PC-9 (cell line): ENCODE measurements at regions not wholly inside any gene's neighbourhood (a gene's known extent, or its start where the extent isn't known, plus 50 kb on each side); places are given as distances from the start of the nearest gene placed in this dataset.

Experiments used
- BruUV-seq: library from RNA; stranded (reverse); fragments of 400-500 nt; replicated peaks from 2 replicates; lab custom pipeline; 2021; lab: Mats Ljungman, UMichigan
- CTCF ChIA-PET: fragments of 300-600 bp; sonication (Branson Sonifier 250); formaldehyde crosslinking; loops from one replicate; lab custom pipeline; 2022; ENCODE audit warnings: antibody characterized with exemption; lab: Charles Lee
- POLR2A ChIA-PET: fragments of 300-600 bp; sonication (Branson Sonifier 250); formaldehyde crosslinking; loops from one replicate; lab custom pipeline; 2022; ENCODE audit warnings: antibody characterized with exemption; ENCODE audit not compliant: unreplicated experiment; lab: Charles Lee
- DNase-seq, 2 experiments: peaks; one replicate each; pipeline versions ENCODE4 v3.0.0 to v3.0.0-alpha.2; 2015 to 2022; ENCODE audit warnings: mixed read lengths in 1 of 2
- H2AFZ ChIP-seq: fragments of 200-600 bp; sonication (generic); 2 replicates; pipeline ENCODE4 v1.8.1; 2017; ENCODE audit warnings: antibody characterized with exemption
- H3F3A ChIP-seq: fragments of 200-600 bp; sonication (generic); 2 replicates; pipeline ENCODE4 v1.8.1; 2017; ENCODE audit warnings: antibody characterized with exemption, mild to moderate bottlenecking, low read depth; ENCODE audit not compliant: insufficient read depth
- H3K27ac ChIP-seq: fragments of 200-600 bp; sonication (generic); 2 replicates; pipeline ENCODE4 v1.6.1; 2016; ENCODE audit warnings: mixed run types
- H3K27me3 ChIP-seq: fragments of 200-600 bp; sonication (generic); 2 replicates; pipeline ENCODE4 v1.6.1; 2016; ENCODE audit warnings: low read depth, mixed run types; ENCODE audit not compliant: insufficient read depth
- H3K36me3 ChIP-seq: fragments of 200-600 bp; sonication (generic); 2 replicates; pipeline ENCODE4 v1.6.1; 2016; ENCODE audit warnings: low read depth, mixed run types
- H3K4me1 ChIP-seq: fragments of 200-600 bp; sonication (generic); replicated peaks from 2 replicates; pipeline ENCODE4 v1.6.1; 2016; ENCODE audit warnings: mixed run types; ENCODE audit not compliant: insufficient read depth
- H3K4me2 ChIP-seq: fragments of 200-600 bp; sonication (generic); 2 replicates; pipeline ENCODE4 v1.6.1; 2017; ENCODE audit warnings: mixed run types
- H3K4me3 ChIP-seq: fragments of 200-600 bp; sonication (generic); 2 replicates; pipeline ENCODE4 v1.6.1; 2016; ENCODE audit warnings: mixed run types
- H3K79me2 ChIP-seq: fragments of 200-600 bp; sonication (generic); 2 replicates; pipeline ENCODE4 v1.6.1; 2017; ENCODE audit warnings: low read depth, mixed run types
- H3K9me2 ChIP-seq: fragments of 200-600 bp; sonication (generic); 2 replicates; pipeline ENCODE4 v1.8.1; 2017; ENCODE audit warnings: mild to moderate bottlenecking; ENCODE audit not compliant: insufficient read depth
- H3K9me3 ChIP-seq: fragments of 200-600 bp; sonication (generic); 2 replicates; pipeline ENCODE4 v1.8.1; 2016; ENCODE audit warnings: low read depth; ENCODE audit not compliant: insufficient read depth
- H4K20me1 ChIP-seq: fragments of 200-600 bp; sonication (generic); 2 replicates; pipeline ENCODE4 v1.8.1; 2017; ENCODE audit not compliant: insufficient read depth
- EZH2 ChIP-seq: fragments of 200-600 bp; sonication (generic); IDR thresholded peaks from 2 replicates; pipeline ENCODE4 v1.8.0; 2017; ENCODE audit warnings: antibody characterized with exemption, low read depth
- intact Hi-C: fragments of 100-400 bp; cut with micrococcal nuclease; formaldehyde crosslinking; loops from one replicate; pipeline ENCODE4 v1.10.0; 2022; ENCODE audit not compliant: unreplicated experiment
- TF ChIP-seq, protein P1 (sequence below): fragments of 200-600 bp; sonication (generic); conservative IDR thresholded peaks from 2 replicates; pipeline ENCODE4 v1.6.1; 2017; ENCODE audit warnings: mixed run types, antibody characterized with exemption, mild to moderate bottlenecking, moderate library complexity

DNA sequence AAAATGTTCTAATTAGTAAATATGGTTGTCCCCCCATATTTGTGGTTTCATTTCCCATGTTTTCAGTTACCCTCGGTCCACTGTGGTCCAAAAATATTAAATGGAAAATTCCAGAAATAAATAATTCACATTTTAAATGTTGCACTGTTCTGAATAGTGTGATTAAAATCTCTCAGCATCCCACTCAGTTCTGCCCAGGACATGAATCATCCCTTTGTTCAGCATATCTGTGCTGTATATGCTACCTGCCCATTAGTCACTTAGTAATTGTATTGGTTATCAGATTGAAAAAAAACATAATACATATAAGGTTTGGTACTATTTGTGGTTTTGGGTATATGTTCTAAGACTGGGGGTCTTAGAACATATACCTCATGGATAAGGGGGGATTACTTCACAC lies 55.1 kb upstream of the NXF3 start:
- intact Hi-C loops: no loop called here
- BruUV-seq: no TSS peak
- Histone ChIP-seq H3K4me1 (peaks cover 5% of the 10 kb centered on the region; the same call in 1 of the 2 replicates), H3K27ac (no peak overlapping the region), H3K4me3 (no peak overlapping the region), H3K27me3 (no peaks in the 10 kb centered on the region), H3K9me3 (no peaks in the 10 kb centered on the region), H3K79me2 (no peaks in the 10 kb centered on the region), H3K36me3 (no peaks in the 10 kb centered on the region), H2AFZ (no peak overlapping the region), H3K9me2 (no peaks in the 10 kb centered on the region), H3K4me2 (no peak overlapping the region), H4K20me1 (no peaks in the 10 kb centered on the region), H3F3A (no peaks in the 10 kb centered on the region)
- ChIA-PET CTCF (no interaction called here), POLR2A (no interaction called here)
- DNase-seq: no peak
- TF ChIP-seq EZH2: no peak
- TF ChIP-seq, protein P1, sequence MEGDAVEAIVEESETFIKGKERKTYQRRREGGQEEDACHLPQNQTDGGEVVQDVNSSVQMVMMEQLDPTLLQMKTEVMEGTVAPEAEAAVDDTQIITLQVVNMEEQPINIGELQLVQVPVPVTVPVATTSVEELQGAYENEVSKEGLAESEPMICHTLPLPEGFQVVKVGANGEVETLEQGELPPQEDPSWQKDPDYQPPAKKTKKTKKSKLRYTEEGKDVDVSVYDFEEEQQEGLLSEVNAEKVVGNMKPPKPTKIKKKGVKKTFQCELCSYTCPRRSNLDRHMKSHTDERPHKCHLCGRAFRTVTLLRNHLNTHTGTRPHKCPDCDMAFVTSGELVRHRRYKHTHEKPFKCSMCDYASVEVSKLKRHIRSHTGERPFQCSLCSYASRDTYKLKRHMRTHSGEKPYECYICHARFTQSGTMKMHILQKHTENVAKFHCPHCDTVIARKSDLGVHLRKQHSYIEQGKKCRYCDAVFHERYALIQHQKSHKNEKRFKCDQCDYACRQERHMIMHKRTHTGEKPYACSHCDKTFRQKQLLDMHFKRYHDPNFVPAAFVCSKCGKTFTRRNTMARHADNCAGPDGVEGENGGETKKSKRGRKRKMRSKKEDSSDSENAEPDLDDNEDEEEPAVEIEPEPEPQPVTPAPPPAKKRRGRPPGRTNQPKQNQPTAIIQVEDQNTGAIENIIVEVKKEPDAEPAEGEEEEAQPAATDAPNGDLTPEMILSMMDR: no peak
